GM10266 (cell line): ENCODE measurements at regions not wholly inside any gene's neighbourhood (a gene's known extent, or its start where the extent isn't known, plus 50 kb on each side); places are given as distances from the start of the nearest gene placed in this dataset.
"Not testable (repeated sequence)": the region's sequence is repeated elsewhere in the genome, so short reads cannot be mapped to it uniquely, and the experiment has no call there.

ENCODE experiments used
- DNase-seq: peaks from one replicate; pipeline ENCODE4 v3.0.0; 2012; ENCODE audit errors: extremely low spot score
- TF ChIP-seq, protein P1 (sequence below): IDR thresholded peaks from 2 replicates; pipeline ENCODE4 v1.5.1; 2012; ENCODE audit warnings: mild to moderate bottlenecking, low read depth; ENCODE audit not compliant: control insufficient read depth, insufficient read depth; ENCODE audit errors: missing control alignments

DNA sequence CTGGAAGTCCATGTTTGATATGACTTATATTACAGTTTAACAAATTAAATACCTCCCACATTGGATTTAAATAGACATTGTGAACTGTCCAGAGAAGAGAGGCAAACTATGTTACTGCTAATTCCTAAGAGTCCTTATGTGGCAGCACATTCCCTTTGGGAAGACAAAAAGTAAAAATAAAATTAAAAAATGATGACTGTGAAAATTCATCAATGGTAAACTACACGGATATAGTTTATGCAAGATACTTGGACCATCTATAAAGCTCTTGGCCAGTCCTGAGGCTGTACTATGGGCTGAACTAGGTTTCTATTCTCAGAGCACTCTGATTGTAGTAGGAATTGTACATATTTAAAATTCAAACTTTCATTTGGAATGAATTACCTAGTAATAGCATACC, 206.4 kb downstream of the LRRK2 start:
- TF ChIP-seq, protein P1, sequence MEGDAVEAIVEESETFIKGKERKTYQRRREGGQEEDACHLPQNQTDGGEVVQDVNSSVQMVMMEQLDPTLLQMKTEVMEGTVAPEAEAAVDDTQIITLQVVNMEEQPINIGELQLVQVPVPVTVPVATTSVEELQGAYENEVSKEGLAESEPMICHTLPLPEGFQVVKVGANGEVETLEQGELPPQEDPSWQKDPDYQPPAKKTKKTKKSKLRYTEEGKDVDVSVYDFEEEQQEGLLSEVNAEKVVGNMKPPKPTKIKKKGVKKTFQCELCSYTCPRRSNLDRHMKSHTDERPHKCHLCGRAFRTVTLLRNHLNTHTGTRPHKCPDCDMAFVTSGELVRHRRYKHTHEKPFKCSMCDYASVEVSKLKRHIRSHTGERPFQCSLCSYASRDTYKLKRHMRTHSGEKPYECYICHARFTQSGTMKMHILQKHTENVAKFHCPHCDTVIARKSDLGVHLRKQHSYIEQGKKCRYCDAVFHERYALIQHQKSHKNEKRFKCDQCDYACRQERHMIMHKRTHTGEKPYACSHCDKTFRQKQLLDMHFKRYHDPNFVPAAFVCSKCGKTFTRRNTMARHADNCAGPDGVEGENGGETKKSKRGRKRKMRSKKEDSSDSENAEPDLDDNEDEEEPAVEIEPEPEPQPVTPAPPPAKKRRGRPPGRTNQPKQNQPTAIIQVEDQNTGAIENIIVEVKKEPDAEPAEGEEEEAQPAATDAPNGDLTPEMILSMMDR, result no peak
- no peak for DNase-seq

GRCh38 chr12:40435251-40435650, 210.5 kb downstream of the LRRK2 start:
- TF ChIP-seq, protein P1, result no peak
- no peak for DNase-seq

GRCh38 chr12:40435951-40436350, 211.2 kb downstream of the LRRK2 start:
- TF ChIP-seq, protein P1, result no peak
- DNase-seq, result no peak

DNA sequence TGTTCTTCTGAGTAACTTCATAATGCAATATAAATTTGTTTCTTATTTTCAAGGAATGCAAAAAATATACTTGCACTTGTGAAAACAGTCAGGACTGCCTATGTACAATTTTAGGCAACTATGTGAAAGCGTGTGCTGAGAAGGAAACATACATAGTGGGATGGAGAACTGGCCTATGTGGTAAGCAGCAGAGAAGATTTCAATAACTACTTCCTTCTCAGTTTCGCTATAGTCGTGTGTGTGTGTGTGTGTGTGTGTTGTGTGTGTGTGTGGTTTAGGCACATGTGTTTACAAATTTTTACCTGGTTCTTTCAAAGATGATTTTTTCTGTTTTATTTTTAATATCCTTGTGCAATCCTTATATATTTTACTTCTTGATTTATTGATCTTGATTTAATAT, 211.8 kb downstream of the LRRK2 start:
- no peak for DNase-seq
- TF ChIP-seq, protein P1, result no peak

GRCh38 chr12:40439771-40440492, 215.1 kb downstream of the LRRK2 start:
- TF ChIP-seq, protein P1, result no peak
- DNase-seq, result no peak

GRCh38 chr12:40444174-40444573, 219.4 kb downstream of the LRRK2 start:
- no peak for DNase-seq
- TF ChIP-seq, protein P1, result no peak

DNA sequence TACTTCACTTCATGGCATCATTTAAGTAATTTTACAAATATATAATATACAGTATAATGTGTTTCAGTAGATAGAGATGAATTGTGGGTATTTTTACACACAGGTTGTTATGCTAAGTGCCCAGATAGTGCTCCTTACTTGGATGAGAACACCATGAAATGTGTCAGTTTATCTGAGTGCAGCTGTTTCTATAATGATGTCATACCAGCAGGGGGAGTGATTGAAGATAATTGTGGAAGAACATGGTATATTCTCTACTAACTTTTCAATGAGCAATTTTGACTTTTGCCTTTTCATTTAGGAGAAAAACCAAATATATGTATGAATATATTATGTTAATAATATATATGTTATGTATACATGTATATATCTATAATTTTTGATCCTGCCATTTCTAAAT, 221.6 kb downstream of the LRRK2 start:
- DNase-seq, result peak; percentile 43
- TF ChIP-seq, protein P1, result peak; percentile 59

DNA sequence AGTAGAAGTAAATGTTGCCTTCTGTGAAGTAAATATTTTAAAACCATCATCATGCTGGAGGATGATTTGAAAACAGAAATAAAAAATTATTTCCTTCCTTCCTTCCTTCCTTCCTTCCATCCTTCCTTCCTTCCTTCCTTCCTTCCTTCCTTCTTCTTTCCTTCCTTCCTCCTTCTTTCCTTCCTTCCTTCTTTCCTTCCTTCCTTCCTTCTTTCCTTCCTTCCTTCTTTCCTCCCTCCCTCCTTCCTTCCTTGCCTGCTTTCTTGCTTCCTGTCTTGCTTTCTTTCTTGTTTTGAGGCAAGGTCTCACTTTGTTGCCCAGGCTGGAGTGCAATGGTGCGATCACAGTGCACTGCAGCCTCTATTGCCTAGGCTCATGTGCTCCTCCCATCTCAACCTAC, 223.7 kb downstream of the LRRK2 start:
- DNase-seq, result not testable (repeated sequence)
